DND-41 (cell line): ENCODE measurements at regions not wholly inside any gene's neighbourhood (a gene's known extent, or its start where the extent isn't known, plus 50 kb on each side); places are given as distances from the start of the nearest gene placed in this dataset.

Experiments
- CTCF ChIP-seq: IDR thresholded peaks from 2 replicates; pipeline ENCODE4 v1.5.1; 2012; ENCODE audit warnings: borderline replicate concordance, low read length, moderate library complexity, mild to moderate bottlenecking; ENCODE audit not compliant: poor library complexity, severe bottlenecking; ENCODE audit errors: extremely low read depth
- EZH2 ChIP-seq: IDR thresholded peaks from 3 replicates; pipeline ENCODE4 v1.6.1; 2012; ENCODE audit warnings: borderline replicate concordance, low read depth, mild to moderate bottlenecking, moderate library complexity, low read length, inconsistent platforms; ENCODE audit not compliant: severe bottlenecking

- TF ChIP-seq EZH2 (no peak), CTCF (no peak)
Measured at GRCh38 chr7:145347271-145347670, 511.4 kb upstream of the TPK1 start.
